HG02938 (cell line): ENCODE measurements at regions not wholly inside any gene's neighbourhood (a gene's known extent, or its start where the extent isn't known, plus 50 kb on each side); places are given as distances from the start of the nearest gene placed in this dataset.

Experiments
- ATAC-seq: cut with Tn5 transposase; IDR thresholded peaks from one replicate; pipeline ENCODE4 v1.9.1; 2021; ENCODE audit warnings: mild to moderate bottlenecking, moderate library complexity; ENCODE audit not compliant: unreplicated experiment

GRCh38 chr6:83792846-83793245, 60.3 kb upstream of the RIPPLY2 start:
- ATAC-seq = no peak

GRCh38 chr6:83781506-83781905, 71.7 kb upstream of the RIPPLY2 start:
- no peak for ATAC-seq

GRCh38 chr6:83770910-83771309, 62.0 kb upstream of the SNAP91 start:
- ATAC-seq = peak; percentile 81

GRCh38 chr6:83769413-83769812, 60.5 kb upstream of the SNAP91 start:
- ATAC-seq = no peak

GRCh38 chr6:83767033-83767432, 58.1 kb upstream of the SNAP91 start:
- ATAC-seq = no peak
